Stimulated activated CD8-positive, alpha-beta memory T cell treated with anti-CD3 and anti-CD28 coated beads, Interleukin-2, amount 100 ng/mL, for 48 hours (primary cell): ENCODE measurements at regions not wholly inside any gene's neighbourhood (a gene's known extent, or its start where the extent isn't known, plus 50 kb on each side); places are given as distances from the start of the nearest gene placed in this dataset.

Experiments used
- DNase-seq, 2 donors: peaks; one replicate each; pipeline ENCODE4 v3.0.0-alpha.2; 2020; ENCODE audit warnings: low read depth in 2 of 2

GRCh38 chr1:29673669-29674626 is 437.6 kb downstream of the PTPRU start:
- DNase-seq, result no peak

GRCh38 chr1:29673228-29673500 is 436.8 kb downstream of the PTPRU start:
- DNase-seq, result no peak

GRCh38 chr1:29672416-29673227 is 436.3 kb downstream of the PTPRU start:
- DNase-seq, result no peak

- DNase-seq, result no peak
Measured at GRCh38 chr1:29671446-29672356, 435.4 kb downstream of the PTPRU start.

- DNase-seq, result no peak
Measured at GRCh38 chr1:29670752-29671151, 434.4 kb downstream of the PTPRU start.

- DNase-seq, result no peak
Measured at GRCh38 chr1:29669912-29670311, 433.6 kb downstream of the PTPRU start.

- DNase-seq, result no peak
Measured at GRCh38 chr1:29669158-29669871, 433.0 kb downstream of the PTPRU start.

GRCh38 chr1:29668551-29669157 is 432.3 kb downstream of the PTPRU start:
- DNase-seq, result no peak

GRCh38 chr1:29667951-29668350 is 431.6 kb downstream of the PTPRU start:
- no peak for DNase-seq

- DNase-seq, result no peak
Measured at GRCh38 chr1:29664711-29665110, 428.4 kb downstream of the PTPRU start.

GRCh38 chr1:29658688-29659087 is 422.4 kb downstream of the PTPRU start:
- DNase-seq, result no peak

- no peak for DNase-seq
Measured at GRCh38 chr1:29657816-29658215, 421.5 kb downstream of the PTPRU start.

GRCh38 chr1:29655945-29656850 is 419.9 kb downstream of the PTPRU start:
- DNase-seq, result no peak

GRCh38 chr1:29655145-29655544 is 418.8 kb downstream of the PTPRU start:
- DNase-seq, result no peak

- DNase-seq, result no peak
Measured at GRCh38 chr1:29653886-29654450, 417.6 kb downstream of the PTPRU start.

GRCh38 chr1:29653034-29653810 is 416.9 kb downstream of the PTPRU start:
- no peak for DNase-seq

GRCh38 chr1:29651684-29652665 is 415.7 kb downstream of the PTPRU start:
- no peak for DNase-seq
